ENCODE measurements at regions not wholly inside any gene's neighbourhood (a gene's known extent, or its start where the extent isn't known, plus 50 kb on each side); places are given as distances from the start of the nearest gene placed in this dataset.
A peak's percentile ranks its signal among the peaks of the same experiment; 100 is the strongest.

GRCh38 chr10:3895045-3895631 lies 110.1 kb upstream of the KLF6 start:
- no peak overlapping the region for H4K91ac ChIP-seq (ENCODE audit: insufficient read length, low read depth, low read length)

More at GRCh38 chr10:3895045-3895631, 110.1 kb upstream of the KLF6 start:
- H3K27ac ChIP-seq (ENCODE audit: insufficient read length, low read depth, low read length) = no peak overlapping the region
- no peak overlapping the region for H2BK120ac ChIP-seq (ENCODE audit: low read depth, low read length, poor library complexity, severe bottlenecking)
- H3K4me2 ChIP-seq (ENCODE audit: insufficient read depth, insufficient read length, low read length) = no peak overlapping the region
- H2BK12ac ChIP-seq (ENCODE audit: insufficient read length, low read depth, low read length) = no peak overlapping the region
- H3K18ac ChIP-seq (ENCODE audit: insufficient read length, low read depth, low read length) = no peak overlapping the region
- H3K4ac ChIP-seq (ENCODE audit: low read depth, low read length) = no peak overlapping the region
- H2BK15ac ChIP-seq (ENCODE audit: low read depth, low read length) = no peak overlapping the region
- Mint-ChIP-seq H3K9me3 (no peaks in the 10 kb centered on the region), H3K4me1 (peaks cover 13 to 22% of the 10 kb centered on the region in 2 experiments), H3K4me3 (no peak overlapping the region), H3K36me3 (ENCODE audit: insufficient read depth in 1 of 3, low read depth in 3 of 3) (no peaks in the 10 kb centered on the region; a peak in 1 of 7 replicates), H3K27me3 (ENCODE audit: low read depth) (no peaks in the 10 kb centered on the region), H3K27ac (peak overlapping the region in 2 of 3 experiments; percentile 28 to 64; a peak in 1 of 7 replicates)
- no peak overlapping the region for H3K56ac ChIP-seq (ENCODE audit: insufficient read length, low read depth, low read length)
- no peak overlapping the region for H4K5ac ChIP-seq (ENCODE audit: insufficient read length, low read depth, low read length)
- no peaks in the 10 kb centered on the region for H3K79me1 ChIP-seq (ENCODE audit: insufficient read depth, low read depth, low read length, poor library complexity, severe bottlenecking)
- no peak overlapping the region for H3K9ac ChIP-seq (ENCODE audit: extremely low read depth, insufficient read length, low read length)
- no peak overlapping the region for H2AK5ac ChIP-seq (ENCODE audit: insufficient read length, low read length)
- no peaks in the 10 kb centered on the region for H3K27me3 ChIP-seq (ENCODE audit: insufficient read depth, low read length)
- H3K23ac ChIP-seq (ENCODE audit: insufficient read length, low read depth, low read length) = no peak overlapping the region
- H3T11ph ChIP-seq (ENCODE audit: low read length) = no peak overlapping the region
- TF ChIP-seq CTCF (conservative IDR thresholded peaks at IDR 0.05) = no peak
- DNase-seq = no peak
- H4K20me1 ChIP-seq (ENCODE audit: control insufficient read depth, insufficient read depth, insufficient read length) = no peaks in the 10 kb centered on the region
- no CpG with 5 or more reads among the region's 5 CpGs for WGBS (ENCODE audit: extremely low coverage, insufficient read length, low lambda C conversion rate)
- H2AFZ ChIP-seq (ENCODE audit: low read length) = no peak overlapping the region
- no peak overlapping the region for H4K8ac ChIP-seq (replicated peaks; ENCODE audit: insufficient read length, low read depth, low read length)
- H3K9me3 ChIP-seq (ENCODE audit: control insufficient read depth, low read depth, low read length) = no peaks in the 10 kb centered on the region
- H3K14ac ChIP-seq (ENCODE audit: insufficient read depth, low read length) = no peak overlapping the region
- H3K23me2 ChIP-seq (ENCODE audit: insufficient read length, low read depth, low read length, poor library complexity, severe bottlenecking) = no peaks in the 10 kb centered on the region
- no peaks in the 10 kb centered on the region for H3K79me2 ChIP-seq (ENCODE audit: insufficient read depth, low read length)
- no peak overlapping the region for H2BK20ac ChIP-seq (ENCODE audit: low read depth, low read length, poor library complexity, severe bottlenecking)
- H2BK5ac ChIP-seq (ENCODE audit: insufficient read length, low read length) = no peak overlapping the region
- H3K4me1 ChIP-seq (ENCODE audit: insufficient read depth, low read length) = peaks cover under 1% of the 10 kb centered on the region; the same call in 1 of the 2 replicates
